ENCODE measurements at regions not wholly inside any gene's neighbourhood (a gene's known extent, or its start where the extent isn't known, plus 50 kb on each side); places are given as distances from the start of the nearest gene placed in this dataset.

GRCh38 chr6:16857969-16858592 is 96.8 kb upstream of the ATXN1 start:
- no peak for TF ChIP-seq CTCF (IDR thresholded peaks at IDR 0.05; ENCODE audit: borderline replicate concordance, insufficient read depth, low read depth, low read length)

GRCh38 chr6:16855460-16855859 is 94.2 kb upstream of the ATXN1 start:
- TF ChIP-seq CTCF (IDR thresholded peaks at IDR 0.05; ENCODE audit: borderline replicate concordance, insufficient read depth, low read depth, low read length) = no peak
- no peak overlapping the region for H3K4me3 ChIP-seq (ENCODE audit: low read depth, low read length)

More at GRCh38 chr6:16857969-16858592, 96.8 kb upstream of the ATXN1 start:
- no peak overlapping the region for H3K4me3 ChIP-seq (ENCODE audit: low read depth, low read length)

GRCh38 chr6:16854986-16855385 is 93.7 kb upstream of the ATXN1 start:
- no peak overlapping the region for H3K4me3 ChIP-seq (ENCODE audit: low read depth, low read length)
- no peak for TF ChIP-seq CTCF (IDR thresholded peaks at IDR 0.05; ENCODE audit: borderline replicate concordance, insufficient read depth, low read depth, low read length)

- TF ChIP-seq CTCF (IDR thresholded peaks at IDR 0.05; ENCODE audit: borderline replicate concordance, insufficient read depth, low read depth, low read length) = no peak
- no peak overlapping the region for H3K4me3 ChIP-seq (ENCODE audit: low read depth, low read length)
Observed at GRCh38 chr6:16852671-16853070, 91.4 kb upstream of the ATXN1 start.

- no peak for TF ChIP-seq CTCF (IDR thresholded peaks at IDR 0.05; ENCODE audit: borderline replicate concordance, insufficient read depth, low read depth, low read length)
- no peak overlapping the region for H3K4me3 ChIP-seq (ENCODE audit: low read depth, low read length)
Observed at GRCh38 chr6:16851758-16852157, 90.5 kb upstream of the ATXN1 start.

GRCh38 chr6:16851044-16851540 is 89.8 kb upstream of the ATXN1 start:
- TF ChIP-seq CTCF (IDR thresholded peaks at IDR 0.05; ENCODE audit: borderline replicate concordance, insufficient read depth, low read depth, low read length) = no peak
- no peak overlapping the region for H3K4me3 ChIP-seq (ENCODE audit: low read depth, low read length)

- H3K4me3 ChIP-seq (ENCODE audit: low read depth, low read length) = no peak overlapping the region
- no peak for TF ChIP-seq CTCF (IDR thresholded peaks at IDR 0.05; ENCODE audit: borderline replicate concordance, insufficient read depth, low read depth, low read length)
Observed at GRCh38 chr6:16850681-16851026, 89.4 kb upstream of the ATXN1 start.

All from GM12875 (cell line).